ENCODE measurements at regions not wholly inside any gene's neighbourhood (a gene's known extent, or its start where the extent isn't known, plus 50 kb on each side); places are given as distances from the start of the nearest gene placed in this dataset.

DNA sequence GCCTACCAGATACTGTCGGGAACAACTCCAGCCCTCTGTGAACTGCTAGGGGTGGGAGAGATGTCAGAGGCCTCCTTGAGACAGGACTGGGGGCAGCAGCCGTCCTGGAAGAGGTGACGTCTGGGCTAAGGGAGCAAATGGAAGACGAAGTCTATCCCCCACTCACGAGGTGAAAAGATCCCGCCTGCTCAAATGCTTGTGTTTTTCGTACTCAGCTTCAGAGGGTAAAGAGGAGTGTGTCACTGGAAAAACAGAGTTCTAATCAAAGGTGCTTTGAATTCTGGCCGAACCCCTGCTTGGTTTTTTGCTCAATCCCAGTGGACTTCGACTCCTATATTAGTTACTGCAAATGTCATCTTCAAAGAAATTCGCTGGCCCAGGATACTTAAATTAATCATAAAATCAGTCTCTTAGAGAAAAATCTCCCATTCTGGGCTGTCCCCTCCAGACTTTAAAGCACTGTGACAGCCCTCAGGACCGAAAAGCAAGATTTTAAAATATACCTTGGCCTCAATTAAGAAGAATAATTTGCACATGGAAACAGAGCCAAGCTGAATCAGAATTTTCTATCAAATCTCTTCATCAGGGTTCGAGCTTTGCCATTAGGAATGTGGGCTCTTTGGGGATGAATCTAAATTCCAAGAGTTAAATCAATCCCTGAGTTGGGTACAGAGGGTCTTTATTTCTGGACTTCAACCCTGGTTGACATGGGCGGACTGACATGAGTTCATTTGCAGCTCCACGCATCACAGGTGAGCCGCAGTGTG is 61.8 kb upstream of the AFDN start (continued):
- no peak for TF ChIP-seq ZFP41 (CRISPR knock-in tag; IDR thresholded peaks at IDR 0.05; ENCODE audit: borderline replicate concordance)
- peak; percentile 57 for TF ChIP-seq ZFY (CRISPR knock-in tag; IDR thresholded peaks at IDR 0.05)
- peak; percentile 45 for TF ChIP-seq CBX1 (IDR thresholded peaks at IDR 0.05; ENCODE audit: low read depth)
- TF ChIP-seq GATA4 (IDR thresholded peaks at IDR 0.05; ENCODE audit: borderline replicate concordance, low read depth): 0 out of 2 replicates have a peak, but pooled peaks have one; percentile 35
- TF ChIP-seq YEATS4 (CRISPR knock-in tag; IDR thresholded peaks at IDR 0.05; ENCODE audit: borderline replicate concordance): 0 out of 2 replicates have a peak, but pooled peaks have one; percentile 54
- 0 out of 2 replicates have a peak, but pooled peaks have one; percentile 63 for TF ChIP-seq ZNF83 (CRISPR knock-in tag; IDR thresholded peaks at IDR 0.05; ENCODE audit: borderline replicate concordance)
- TF ChIP-seq HNF4A (CRISPR knock-in tag; IDR thresholded peaks at IDR 0.05): peak; percentile 80
- TF ChIP-seq CBFB (CRISPR knock-in tag; IDR thresholded peaks at IDR 0.05): no peak
- peak; percentile 80; the same call in 1 of the 2 replicates for TF ChIP-seq CHD4 (IDR thresholded peaks at IDR 0.05; ENCODE audit: borderline replicate concordance, low read length)
- peak; percentile 52; the same call in 1 of the 2 replicates for TF ChIP-seq ZNF331 (CRISPR knock-in tag; IDR thresholded peaks at IDR 0.05)
- TF ChIP-seq, protein P1, sequence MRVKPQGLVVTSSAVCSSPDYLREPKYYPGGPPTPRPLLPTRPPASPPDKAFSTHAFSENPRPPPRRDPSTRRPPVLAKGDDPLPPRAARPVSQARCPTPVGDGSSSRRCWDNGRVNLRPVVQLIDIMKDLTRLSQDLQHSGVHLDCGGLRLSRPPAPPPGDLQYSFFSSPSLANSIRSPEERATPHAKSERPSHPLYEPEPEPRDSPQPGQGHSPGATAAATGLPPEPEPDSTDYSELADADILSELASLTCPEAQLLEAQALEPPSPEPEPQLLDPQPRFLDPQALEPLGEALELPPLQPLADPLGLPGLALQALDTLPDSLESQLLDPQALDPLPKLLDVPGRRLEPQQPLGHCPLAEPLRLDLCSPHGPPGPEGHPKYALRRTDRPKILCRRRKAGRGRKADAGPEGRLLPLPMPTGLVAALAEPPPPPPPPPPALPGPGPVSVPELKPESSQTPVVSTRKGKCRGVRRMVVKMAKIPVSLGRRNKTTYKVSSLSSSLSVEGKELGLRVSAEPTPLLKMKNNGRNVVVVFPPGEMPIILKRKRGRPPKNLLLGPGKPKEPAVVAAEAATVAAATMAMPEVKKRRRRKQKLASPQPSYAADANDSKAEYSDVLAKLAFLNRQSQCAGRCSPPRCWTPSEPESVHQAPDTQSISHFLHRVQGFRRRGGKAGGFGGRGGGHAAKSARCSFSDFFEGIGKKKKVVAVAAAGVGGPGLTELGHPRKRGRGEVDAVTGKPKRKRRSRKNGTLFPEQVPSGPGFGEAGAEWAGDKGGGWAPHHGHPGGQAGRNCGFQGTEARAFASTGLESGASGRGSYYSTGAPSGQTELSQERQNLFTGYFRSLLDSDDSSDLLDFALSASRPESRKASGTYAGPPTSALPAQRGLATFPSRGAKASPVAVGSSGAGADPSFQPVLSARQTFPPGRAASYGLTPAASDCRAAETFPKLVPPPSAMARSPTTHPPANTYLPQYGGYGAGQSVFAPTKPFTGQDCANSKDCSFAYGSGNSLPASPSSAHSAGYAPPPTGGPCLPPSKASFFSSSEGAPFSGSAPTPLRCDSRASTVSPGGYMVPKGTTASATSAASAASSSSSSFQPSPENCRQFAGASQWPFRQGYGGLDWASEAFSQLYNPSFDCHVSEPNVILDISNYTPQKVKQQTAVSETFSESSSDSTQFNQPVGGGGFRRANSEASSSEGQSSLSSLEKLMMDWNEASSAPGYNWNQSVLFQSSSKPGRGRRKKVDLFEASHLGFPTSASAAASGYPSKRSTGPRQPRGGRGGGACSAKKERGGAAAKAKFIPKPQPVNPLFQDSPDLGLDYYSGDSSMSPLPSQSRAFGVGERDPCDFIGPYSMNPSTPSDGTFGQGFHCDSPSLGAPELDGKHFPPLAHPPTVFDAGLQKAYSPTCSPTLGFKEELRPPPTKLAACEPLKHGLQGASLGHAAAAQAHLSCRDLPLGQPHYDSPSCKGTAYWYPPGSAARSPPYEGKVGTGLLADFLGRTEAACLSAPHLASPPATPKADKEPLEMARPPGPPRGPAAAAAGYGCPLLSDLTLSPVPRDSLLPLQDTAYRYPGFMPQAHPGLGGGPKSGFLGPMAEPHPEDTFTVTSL (CRISPR knock-in tag; IDR thresholded peaks at IDR 0.05; ENCODE audit: borderline replicate concordance): peak; percentile 77; the same call in 1 of the 2 replicates
- TF ChIP-seq SAP130 (CRISPR knock-in tag; IDR thresholded peaks at IDR 0.05; ENCODE audit: low read depth): peak; percentile 36; the same call in 1 of the 2 replicates
- TF ChIP-seq YEATS2 (CRISPR knock-in tag; IDR thresholded peaks at IDR 0.05; ENCODE audit: borderline replicate concordance): 0 out of 2 replicates have a peak, but pooled peaks have one; percentile 17
- TF ChIP-seq SALL2 (CRISPR knock-in tag; IDR thresholded peaks at IDR 0.05): 0 out of 2 replicates have a peak, but pooled peaks have one; percentile 34
- TF ChIP-seq, protein P2, sequence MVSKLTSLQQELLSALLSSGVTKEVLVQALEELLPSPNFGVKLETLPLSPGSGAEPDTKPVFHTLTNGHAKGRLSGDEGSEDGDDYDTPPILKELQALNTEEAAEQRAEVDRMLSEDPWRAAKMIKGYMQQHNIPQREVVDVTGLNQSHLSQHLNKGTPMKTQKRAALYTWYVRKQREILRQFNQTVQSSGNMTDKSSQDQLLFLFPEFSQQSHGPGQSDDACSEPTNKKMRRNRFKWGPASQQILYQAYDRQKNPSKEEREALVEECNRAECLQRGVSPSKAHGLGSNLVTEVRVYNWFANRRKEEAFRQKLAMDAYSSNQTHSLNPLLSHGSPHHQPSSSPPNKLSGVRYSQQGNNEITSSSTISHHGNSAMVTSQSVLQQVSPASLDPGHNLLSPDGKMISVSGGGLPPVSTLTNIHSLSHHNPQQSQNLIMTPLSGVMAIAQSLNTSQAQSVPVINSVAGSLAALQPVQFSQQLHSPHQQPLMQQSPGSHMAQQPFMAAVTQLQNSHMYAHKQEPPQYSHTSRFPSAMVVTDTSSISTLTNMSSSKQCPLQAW (CRISPR knock-in tag; IDR thresholded peaks at IDR 0.05): peak; percentile 42; the same call in 1 of the 2 replicates
- TF ChIP-seq NR2F6 (IDR thresholded peaks at IDR 0.05): peak; percentile 45; the same call in 1 of the 2 replicates
- TF ChIP-seq NR2F6 (CRISPR knock-in tag; IDR thresholded peaks at IDR 0.05): peak; percentile 53
- no peak for TF ChIP-seq ATF7 (IDR thresholded peaks at IDR 0.05)
- no peak for TF ChIP-seq ATF7 (CRISPR knock-in tag; IDR thresholded peaks at IDR 0.05)
